B cell (primary cell): ENCODE measurements at regions not wholly inside any gene's neighbourhood (a gene's known extent, or its start where the extent isn't known, plus 50 kb on each side); places are given as distances from the start of the nearest gene placed in this dataset.
"Not testable (repeated sequence)": the region's sequence is repeated elsewhere in the genome, so short reads cannot be mapped to it uniquely, and the experiment has no call there.

Experiments
- ATAC-seq: fragments of 200-7000 bp; cut with Tn5 transposase; one replicate; pipeline ENCODE4 v1.10.0; 2021; ENCODE audit warnings: low read depth, mild to moderate bottlenecking, moderate number of reproducible peaks, moderate library complexity
- CTCF ChIA-PET: fragments of 350-600 bp; sonication (Branson Sonifier 250); formaldehyde crosslinking; loops from one replicate; lab custom pipeline; 2021; ENCODE audit warnings: antibody characterized with exemption, inconsistent platforms; lab: Charles Lee
- POLR2A ChIA-PET: fragments of 350-600 bp; sonication (Branson Sonifier 250); formaldehyde crosslinking; loops from one replicate; lab custom pipeline; 2021; ENCODE audit warnings: antibody characterized with exemption; lab: Charles Lee
- DNase-seq: peaks from one replicate; pipeline ENCODE4 v3.0.0; 2013
- H2AFZ ChIP-seq: 2 replicates; pipeline ENCODE4 v1.6.1; 2012; ENCODE audit warnings: mild to moderate bottlenecking, low read depth, low read length; ENCODE audit not compliant: insufficient read depth, poor library complexity, severe bottlenecking
- H3K27ac ChIP-seq, 2 donors: 1 replicate in 1 of 2; 2 replicates in 1 of 2; pipeline ENCODE4 v1.5.1; 2012 to 2013; ENCODE audit warnings: low read length in 2 of 2, mild to moderate bottlenecking in 2 of 2, moderate library complexity in 1 of 2
- H3K27me3 ChIP-seq, 4 experiments: fragments of 200-600 bp in 1 of 4; sonication (generic) in 1 of 4; replicated peaks in 1 of 4; 1 replicate in 2 of 4; 2 replicates in 2 of 4; pipeline versions ENCODE4 v1.6.1 to v1.7.0; 2013 to 2016; ENCODE audit warnings: low read length in 3 of 4, mild to moderate bottlenecking in 2 of 4, mixed read lengths in 1 of 4, moderate library complexity in 1 of 4; ENCODE audit not compliant: insufficient read depth in 4 of 4, control insufficient read depth in 3 of 4; ENCODE audit errors: control extremely low read depth in 1 of 4
- H3K36me3 ChIP-seq, 2 experiments: replicated peaks in 1 of 2; 1 replicate in 1 of 2; 2 replicates in 1 of 2; pipeline versions ENCODE4 v1.6.1 to v1.7.1; 2013; ENCODE audit warnings: low read length in 1 of 2; ENCODE audit not compliant: insufficient read depth in 2 of 2, control insufficient read depth in 1 of 2; ENCODE audit errors: control extremely low read depth in 1 of 2, extremely low read depth in 1 of 2
- H3K4me1 ChIP-seq, 2 donors: fragments of 200-600 bp in 1 of 2; sonication (generic) in 1 of 2; 1 replicate in 1 of 2; 2 replicates in 1 of 2; pipeline versions ENCODE4 v1.5.1 to v1.6.1; 2013 to 2017; ENCODE audit warnings: low read length in 2 of 2; ENCODE audit not compliant: control insufficient read depth in 2 of 2, insufficient read depth in 2 of 2
- H3K4me2 ChIP-seq: replicated peaks from 2 replicates; pipeline ENCODE3; 2012; ENCODE audit warnings: mild to moderate bottlenecking, low read depth, low read length; ENCODE audit not compliant: poor library complexity, severe bottlenecking
- H3K4me3 ChIP-seq, 5 experiments: fragments of 200-600 bp in 1 of 5; sonication (generic) in 1 of 5; 1 replicate in 3 of 5; 2 replicates in 2 of 5; pipeline versions ENCODE4 v1.5.1 to v1.7.0; 2011 to 2016; ENCODE audit warnings: low read length in 4 of 5, mild to moderate bottlenecking in 4 of 5, low read depth in 2 of 5, control low read depth in 1 of 5, moderate library complexity in 1 of 5; ENCODE audit not compliant: insufficient read depth in 1 of 5; ENCODE audit errors: control extremely low read depth in 1 of 5, extremely low read depth in 1 of 5
- H3K79me2 ChIP-seq: fragments of 200-600 bp; sonication (generic); one replicate; pipeline ENCODE4 v1.6.0; 2016; ENCODE audit warnings: low read length; ENCODE audit not compliant: control insufficient read depth, insufficient read depth
- H3K9ac ChIP-seq: fragments of 200-600 bp; sonication (generic); 2 replicates; pipeline ENCODE4 v1.6.1; 2017; ENCODE audit warnings: mild to moderate bottlenecking, low read length, moderate library complexity
- H3K9me3 ChIP-seq, 3 donors: one replicate each; pipeline versions ENCODE4 v1.6.1 to v1.7.1; 2013; ENCODE audit warnings: low read length in 2 of 3; ENCODE audit not compliant: control insufficient read depth in 2 of 3, insufficient read depth in 1 of 3; ENCODE audit errors: control extremely low read depth in 1 of 3
- H4K20me1 ChIP-seq: 2 replicates; pipeline ENCODE4 v1.6.0; 2012; ENCODE audit warnings: mild to moderate bottlenecking, low read length; ENCODE audit not compliant: insufficient read depth, control insufficient read depth, poor library complexity, severe bottlenecking
- H3K27ac Mint-ChIP-seq: one replicate; pipeline ENCODE4 v1.8.0; 2021; ENCODE audit warnings: mixed read lengths
- H3K27me3 Mint-ChIP-seq: one replicate; pipeline ENCODE4 v1.8.0; 2021; ENCODE audit warnings: mixed read lengths
- H3K4me1 Mint-ChIP-seq: one replicate; pipeline ENCODE4 v1.8.0; 2021; ENCODE audit warnings: mixed read lengths
- H3K4me3 Mint-ChIP-seq: one replicate; pipeline ENCODE4 v1.8.0; 2021; ENCODE audit warnings: mixed read lengths
- H3K9me3 Mint-ChIP-seq: one replicate; pipeline ENCODE4 v1.8.0; 2022; ENCODE audit warnings: mixed read lengths; ENCODE audit not compliant: insufficient read depth
- CTCF ChIP-seq: fragments of 200-600 bp; IDR thresholded peaks from one replicate; pipeline ENCODE4 v1.8.0; 2022; ENCODE audit warnings: antibody characterized with exemption, mild to moderate bottlenecking
- EZH2 ChIP-seq: IDR thresholded peaks from 2 replicates; pipeline ENCODE4 v1.6.1; 2012; ENCODE audit warnings: borderline replicate concordance, low read depth, mild to moderate bottlenecking, moderate library complexity, low read length; ENCODE audit not compliant: insufficient read depth, poor library complexity, severe bottlenecking
- WGBS: methylation state at CpG from one replicate; pipeline ENCODE4 v1.1.5; 2013; ENCODE audit warnings: missing lambda C conversion rate; ENCODE audit not compliant: insufficient coverage; 5-methylcytosine and 5-hydroxymethylcytosine counted together
- intact Hi-C: fragments of 100-400 bp; cut with micrococcal nuclease; formaldehyde crosslinking; loops from one replicate; pipeline ENCODE4 v1.10.0; 2022

GRCh38 chr5:30499402-30499801, 694.1 kb upstream of the CDH6 start:
- ATAC-seq (no peak), DNase-seq (no peak)
- ChIA-PET POLR2A (no interaction called here), CTCF (no interaction called here)
- H3K4me2 ChIP-seq: no peak overlapping the region
- peaks cover 0 to 4% (median 0%) of the 10 kb centered on the region in 3 donors for H3K9me3 ChIP-seq
- no peak overlapping the region for H3K4me3 ChIP-seq
- no peaks in the 10 kb centered on the region for H3K4me1 ChIP-seq
- H3K36me3 ChIP-seq: no peaks in the 10 kb centered on the region
- Mint-ChIP-seq H3K4me3 (no peak overlapping the region), H3K9me3 (no peaks in the 10 kb centered on the region), H3K27ac (no peak overlapping the region), H3K4me1 (no peaks in the 10 kb centered on the region), H3K27me3 (no peaks in the 10 kb centered on the region)
- H3K9ac ChIP-seq: no peak overlapping the region
- no peaks in the 10 kb centered on the region for H3K27me3 ChIP-seq
- TF ChIP-seq CTCF (no peak), EZH2 (no peak)
- intact Hi-C loops: no loop called here
- H3K27ac ChIP-seq: no peak overlapping the region
- H2AFZ ChIP-seq: no peak overlapping the region
- H3K79me2 ChIP-seq: no peaks in the 10 kb centered on the region
- WGBS: 71% methylated on average over 3 of the region's 4 CpGs
- H4K20me1 ChIP-seq: no peaks in the 10 kb centered on the region

GRCh38 chr5:30498972-30499371, 694.5 kb upstream of the CDH6 start:
- ATAC-seq (no peak), DNase-seq (no peak)
- WGBS: 36% methylated on average over 1 of the region's 1 CpG
- H3K27ac ChIP-seq: no peak overlapping the region
- Mint-ChIP-seq H3K4me3 (no peak overlapping the region), H3K27me3 (no peaks in the 10 kb centered on the region), H3K4me1 (no peaks in the 10 kb centered on the region), H3K27ac (no peak overlapping the region), H3K9me3 (no peaks in the 10 kb centered on the region)
- CTCF ChIA-PET: no interaction called here
- POLR2A ChIA-PET: no interaction called here
- no peak overlapping the region for H3K4me2 ChIP-seq
- TF ChIP-seq EZH2 (no peak), CTCF (no peak)
- H4K20me1 ChIP-seq: no peaks in the 10 kb centered on the region
- no peak overlapping the region for H3K9ac ChIP-seq
- H3K4me3 ChIP-seq: no peak overlapping the region
- H2AFZ ChIP-seq: no peak overlapping the region
- no peaks in the 10 kb centered on the region for H3K79me2 ChIP-seq
- intact Hi-C loops: no loop called here
- H3K4me1 ChIP-seq: no peaks in the 10 kb centered on the region
- H3K9me3 ChIP-seq: peaks cover 0 to 4% (median 0%) of the 10 kb centered on the region in 3 donors
- no peaks in the 10 kb centered on the region for H3K36me3 ChIP-seq
- no peaks in the 10 kb centered on the region for H3K27me3 ChIP-seq

- H3K79me2 ChIP-seq, H3K27ac ChIP-seq, DNase-seq, H3K9me3 ChIP-seq, H3K4me2 ChIP-seq, H3K9me3 Mint-ChIP-seq, POLR2A ChIA-PET, H3K27me3 ChIP-seq, H3K4me1 ChIP-seq, CTCF ChIA-PET, H3K27me3 Mint-ChIP-seq, H3K9ac ChIP-seq, H3K4me1 Mint-ChIP-seq, H2AFZ ChIP-seq, H3K4me3 Mint-ChIP-seq, intact Hi-C loops, H4K20me1 ChIP-seq, ATAC-seq, H3K4me3 ChIP-seq, H3K27ac Mint-ChIP-seq, H3K36me3 ChIP-seq: not testable (repeated sequence)
- WGBS: 95% methylated on average over 2 of the region's 3 CpGs
Observed at GRCh38 chr5:30498509-30498908, 695.0 kb upstream of the CDH6 start.
